ENCODE measurements at regions not wholly inside any gene's neighbourhood (a gene's known extent, or its start where the extent isn't known, plus 50 kb on each side); places are given as distances from the start of the nearest gene placed in this dataset.
"Not testable (repeated sequence)": the region's sequence is repeated elsewhere in the genome, so short reads cannot be mapped to it uniquely, and the experiment has no call there.

DNA sequence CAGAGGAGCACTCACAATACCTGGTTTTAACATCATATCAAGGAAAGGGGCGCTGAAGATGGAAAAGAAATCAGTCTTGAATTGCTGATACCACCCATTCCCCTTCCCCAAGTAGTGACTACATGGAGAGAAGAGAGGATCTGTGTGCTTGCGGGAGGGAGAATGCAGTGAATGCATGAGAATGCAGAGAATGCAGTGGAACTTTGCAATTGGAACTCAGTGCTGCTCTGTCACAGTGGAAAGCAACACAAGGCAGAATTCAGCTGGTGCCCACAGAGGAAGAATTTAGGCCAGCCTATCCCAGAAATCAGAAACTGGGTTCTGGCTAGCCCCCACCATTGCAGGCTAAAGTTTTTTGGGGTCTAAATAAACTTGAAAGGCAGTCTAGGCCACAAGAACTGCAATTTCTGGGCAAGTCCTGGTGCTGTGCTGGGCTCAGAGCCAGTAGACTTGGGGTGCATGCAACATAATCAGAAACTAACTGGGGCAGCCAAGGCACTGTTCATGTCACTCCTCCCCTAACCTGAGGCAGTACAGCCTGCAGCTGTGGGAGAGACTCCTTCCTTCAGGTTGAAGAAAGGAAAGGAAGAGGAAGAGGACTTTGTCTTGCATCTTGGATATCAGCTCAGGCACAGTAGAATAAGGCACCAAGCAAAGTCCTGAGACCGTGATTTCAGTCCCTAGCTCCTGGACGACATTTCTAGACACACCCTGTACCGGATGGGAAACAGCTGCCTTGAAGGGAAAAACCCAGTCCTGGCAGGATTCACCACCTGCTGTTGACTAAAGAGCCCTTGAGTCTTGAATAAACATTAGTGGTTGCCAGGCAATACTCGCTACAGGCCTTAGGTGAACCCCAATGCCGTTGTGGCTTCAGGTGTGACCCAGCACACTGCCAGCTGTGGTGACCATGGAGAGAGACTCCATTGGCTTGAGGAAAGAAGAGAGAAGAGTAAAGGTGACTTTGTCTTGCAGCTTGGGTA is 329.3 kb downstream of the TBL1XR1 start:
- DNase-seq: no peak

- no peak for DNase-seq
These were observed 336.1 kb downstream of the TBL1XR1 start for GRCh38 chr3:176861137-176861536.

DNA sequence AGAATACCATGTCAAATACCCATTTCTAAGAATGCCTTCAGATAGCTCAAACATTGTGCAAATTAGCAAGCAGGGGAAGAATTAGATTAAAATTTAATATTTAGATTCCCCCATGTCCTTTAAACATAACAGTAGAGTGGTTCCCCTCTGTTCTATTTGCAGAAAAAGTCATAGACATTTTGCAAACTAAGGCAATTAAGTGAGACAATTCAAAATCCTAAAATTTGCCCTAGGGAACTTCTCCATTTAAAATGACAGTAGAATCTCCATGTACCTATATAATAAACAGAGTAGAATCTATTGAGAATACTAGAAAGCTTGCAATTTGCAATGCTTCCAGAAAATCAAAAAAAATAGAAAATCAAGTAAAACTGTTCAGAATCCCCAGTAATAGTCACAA is 340.6 kb downstream of the TBL1XR1 start:
- no peak for DNase-seq

- DNase-seq: no peak
These were observed 341.3 kb downstream of the TBL1XR1 start for GRCh38 chr3:176855901-176856486.

GRCh38 chr3:176855213-176855612 is 342.1 kb downstream of the TBL1XR1 start:
- no peak for DNase-seq

DNA sequence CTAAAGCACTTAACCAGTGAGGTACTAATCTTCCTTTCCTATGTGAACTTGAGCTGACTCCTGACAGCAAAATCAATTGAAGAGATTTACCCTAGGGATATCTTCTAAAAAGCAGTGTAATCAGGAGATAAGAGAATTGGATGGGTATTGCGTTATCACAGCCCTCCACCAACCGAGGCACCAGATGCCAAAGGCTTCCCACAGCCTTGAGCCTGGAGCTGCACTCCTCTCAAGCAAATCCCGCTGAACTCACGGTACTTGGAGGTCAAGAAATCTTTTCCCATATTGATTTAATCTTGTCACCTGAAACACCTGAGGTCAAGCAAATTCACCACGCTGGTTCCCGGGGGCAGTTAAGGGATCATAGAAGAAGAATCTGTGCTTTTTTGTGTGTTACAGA is 346.8 kb downstream of the TBL1XR1 start:
- no peak for DNase-seq

DNA sequence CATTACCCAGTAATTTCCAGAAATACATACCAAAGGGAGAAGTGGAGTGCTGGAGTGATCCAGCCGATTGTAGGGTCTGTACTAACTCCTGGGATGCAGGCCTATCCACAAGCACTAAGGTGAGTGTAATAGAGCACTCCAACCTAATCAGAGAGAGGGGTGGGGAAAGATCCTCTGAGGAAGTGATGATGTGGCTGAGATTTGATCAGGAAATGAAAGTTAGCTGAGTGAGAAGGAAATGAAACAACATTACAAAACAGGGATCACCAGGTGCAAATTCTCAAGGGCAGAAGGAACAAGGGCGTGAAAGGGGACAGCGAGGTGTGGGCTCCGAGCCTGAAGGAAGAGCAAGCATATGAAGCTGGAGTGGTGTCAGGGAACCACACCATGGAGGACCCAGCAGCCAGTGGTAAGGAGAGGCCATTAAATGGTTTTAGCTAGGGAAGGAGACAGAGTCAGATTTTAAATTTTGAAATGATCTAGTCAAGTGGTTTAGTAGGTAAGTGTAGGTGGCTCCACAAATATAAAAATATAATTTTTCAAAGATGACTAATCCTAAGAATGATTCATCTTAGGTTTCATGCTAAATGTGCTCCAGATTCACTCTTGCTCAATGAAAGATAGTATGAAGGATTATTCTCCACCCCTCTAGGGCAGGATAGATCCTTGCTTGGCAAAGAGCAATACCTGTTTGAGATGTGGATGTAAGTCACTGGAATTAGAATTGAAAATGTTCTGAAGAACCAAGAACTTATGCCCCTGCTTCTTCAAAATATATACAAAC is 348.7 kb downstream of the TBL1XR1 start:
- DNase-seq: no peak

DNA sequence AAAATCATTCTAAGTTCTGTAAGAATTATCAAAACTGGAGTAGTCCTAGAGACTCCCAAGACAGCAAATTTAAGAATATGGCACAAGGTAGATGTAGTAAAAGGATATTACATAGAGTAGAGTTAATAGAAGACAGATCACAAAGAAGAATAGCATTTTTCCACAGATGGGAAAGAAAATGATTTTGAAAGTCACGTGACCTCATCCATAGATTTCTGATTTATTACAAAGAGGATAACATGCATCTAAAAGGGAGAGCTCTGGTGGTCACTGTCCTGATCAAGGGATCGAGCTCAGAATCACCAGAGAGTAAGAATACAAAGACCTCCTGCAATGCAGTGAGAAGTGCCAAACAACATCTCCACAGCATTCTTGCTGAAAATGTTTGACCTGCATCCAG is 354.4 kb downstream of the TBL1XR1 start:
- DNase-seq: no peak

- DNase-seq: no peak
These were observed 356.5 kb downstream of the TBL1XR1 start for GRCh38 chr3:176840641-176841286.

DNA sequence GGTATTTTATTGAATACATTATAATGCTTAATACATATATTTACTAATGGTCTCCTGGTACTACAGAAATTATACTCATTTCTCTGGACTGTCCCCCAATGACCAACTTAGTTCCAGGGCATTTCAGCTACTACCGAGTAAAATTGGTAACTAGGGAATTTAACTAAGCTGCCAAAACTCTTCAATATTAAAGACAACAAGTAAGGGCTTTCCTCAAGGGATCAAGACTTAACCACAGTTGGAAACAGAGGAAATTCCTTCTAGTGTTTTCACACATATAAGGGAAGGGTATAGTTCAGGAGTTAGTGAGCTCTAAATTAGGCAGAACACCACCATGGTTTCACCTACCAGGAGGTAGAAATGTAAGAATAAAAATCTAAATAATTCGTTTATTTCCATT is 357.4 kb downstream of the TBL1XR1 start:
- no peak for DNase-seq

DNA sequence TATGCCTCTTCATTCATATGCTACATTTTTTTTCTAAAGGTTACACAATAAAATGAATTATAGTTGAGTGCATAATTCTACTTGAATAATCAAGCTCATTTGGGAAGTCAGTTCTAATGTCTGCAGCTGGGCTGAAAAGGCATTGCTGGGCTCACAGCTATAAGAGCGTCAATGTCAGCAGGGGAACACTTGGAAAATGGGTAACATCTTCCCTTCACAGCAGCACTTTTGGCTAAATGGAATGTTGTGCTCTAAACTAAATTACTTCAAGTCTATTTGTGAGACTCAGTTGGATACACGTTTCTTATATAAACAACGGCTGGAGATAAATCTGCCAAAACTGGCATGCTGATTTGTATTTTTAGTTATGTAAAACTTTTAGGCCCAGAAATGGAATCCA is 357.8 kb downstream of the TBL1XR1 start:
- DNase-seq: no peak

DNA sequence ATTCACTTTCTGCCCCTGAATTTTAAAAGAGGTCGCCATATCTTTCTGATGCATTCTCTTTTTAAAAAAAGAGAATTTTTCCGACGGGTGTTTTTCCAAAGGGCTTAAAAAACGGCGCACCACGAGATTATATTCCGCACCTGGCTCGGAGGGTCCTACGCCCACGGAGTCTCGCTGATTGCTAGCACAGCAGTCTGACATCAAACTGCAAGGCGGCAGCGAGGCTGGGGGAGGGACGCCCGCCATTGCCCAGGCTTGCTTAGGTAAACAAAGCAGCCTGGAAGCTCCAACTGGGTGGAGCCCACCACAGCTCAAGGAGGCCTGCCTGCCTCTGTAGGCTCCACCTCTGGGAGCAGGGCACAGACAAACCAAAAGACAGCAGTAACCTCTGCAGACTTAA is 370.0 kb downstream of the TBL1XR1 start:
- DNase-seq: not testable (repeated sequence)

DNA sequence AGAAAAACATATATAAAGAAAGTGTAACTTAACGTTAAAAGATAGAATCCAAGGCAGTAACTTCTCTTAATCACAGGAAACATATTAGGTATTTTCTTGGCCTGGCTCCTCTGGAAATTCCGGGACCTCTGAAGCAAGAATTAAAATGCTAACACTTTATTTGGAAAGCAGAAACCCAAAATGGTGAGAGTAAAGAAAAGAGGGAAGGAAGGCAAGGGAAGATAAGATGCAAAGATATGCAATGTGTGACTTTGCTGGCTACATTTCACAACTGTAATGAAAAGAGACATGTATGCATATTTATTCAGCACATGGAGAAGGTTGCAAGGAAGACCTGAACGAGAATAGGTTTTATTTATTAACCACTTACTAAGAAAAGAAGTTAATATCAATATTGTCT is 372.5 kb downstream of the TBL1XR1 start:
- DNase-seq: no peak

DNA sequence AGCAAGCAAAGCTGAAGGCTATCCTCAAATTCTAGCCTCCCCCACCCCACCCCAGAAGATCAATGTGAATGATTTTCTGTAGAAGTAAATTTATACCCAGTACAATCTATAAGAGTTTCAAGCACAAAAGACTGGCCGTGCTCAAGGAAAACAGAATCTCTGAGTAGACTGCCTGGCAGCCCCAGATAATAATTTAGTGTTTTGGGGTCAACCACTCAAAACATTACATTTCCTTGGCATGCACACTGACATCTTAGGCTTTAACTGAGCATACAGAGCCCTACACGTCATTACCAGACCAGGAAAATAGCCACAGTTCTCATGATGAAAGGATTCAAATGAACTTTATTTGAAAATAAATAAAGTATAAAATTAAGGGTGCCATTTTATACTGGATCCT is 376.5 kb downstream of the TBL1XR1 start:
- no peak for DNase-seq

GRCh38 chr3:176816937-176817336 is 380.3 kb downstream of the TBL1XR1 start:
- no peak for DNase-seq

- DNase-seq: no peak
These were observed 383.0 kb downstream of the TBL1XR1 start for GRCh38 chr3:176814285-176814684.

GRCh38 chr3:176807938-176808337 is 389.3 kb downstream of the TBL1XR1 start:
- DNase-seq: no peak

DNA sequence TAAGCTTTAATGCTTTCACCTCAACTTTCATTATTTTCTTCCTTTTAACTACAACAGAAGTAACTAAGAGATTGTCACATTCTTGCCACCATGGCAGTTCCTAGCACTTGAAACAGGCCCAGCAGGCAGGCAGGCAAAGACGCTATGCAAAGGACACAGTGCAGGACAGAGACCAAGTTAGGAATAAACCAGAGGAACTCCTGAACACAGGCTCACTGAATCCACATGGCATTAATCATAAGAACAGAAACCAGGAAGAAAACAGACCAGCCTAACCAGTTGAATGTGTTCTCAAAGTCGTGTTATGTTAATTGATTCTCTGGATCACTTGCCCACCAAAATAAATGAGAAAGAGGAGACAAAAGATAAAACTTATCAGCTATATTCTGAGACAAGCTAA is 397.6 kb downstream of the TBL1XR1 start:
- DNase-seq: no peak

GRCh38 chr3:176798680-176799079 is 398.6 kb downstream of the TBL1XR1 start:
- DNase-seq: no peak

DNA sequence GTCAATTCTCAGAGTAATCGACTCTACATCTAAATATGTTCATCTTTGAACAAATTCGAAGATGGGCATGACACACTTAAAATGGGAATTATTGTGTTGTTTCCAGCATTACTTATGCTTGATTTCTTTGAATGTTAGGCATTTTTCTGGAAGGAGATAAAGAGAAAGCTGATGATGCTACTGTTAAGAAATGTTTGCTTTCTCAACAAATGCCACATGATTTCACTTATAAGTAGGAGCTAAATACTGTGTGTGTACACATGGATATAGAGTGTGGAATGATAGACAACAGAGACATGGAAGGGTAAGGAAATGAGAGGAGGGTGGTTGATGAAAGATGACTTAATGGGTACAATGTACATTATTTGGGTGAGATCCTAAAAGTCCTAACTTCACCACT is 400.9 kb downstream of the TBL1XR1 start:
- no peak for DNase-seq

DNA sequence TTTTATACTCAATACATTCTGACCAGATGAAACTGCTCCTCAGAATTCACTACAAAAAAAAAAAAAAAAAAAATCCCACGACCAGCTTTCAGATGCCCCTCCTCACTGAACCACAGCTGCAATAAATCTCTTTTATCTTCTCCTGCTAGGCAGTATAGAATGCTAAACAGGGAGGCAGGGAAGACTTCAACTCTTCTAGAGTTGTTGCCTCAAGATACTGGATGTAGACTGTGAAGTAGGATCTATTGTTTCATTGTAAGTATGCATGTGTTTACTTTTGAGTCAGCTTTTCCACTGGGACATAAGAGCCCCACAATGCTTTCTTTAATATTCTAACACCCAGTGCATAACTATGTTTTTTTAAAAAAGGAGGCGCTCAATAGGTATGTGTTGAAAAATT is 401.4 kb downstream of the TBL1XR1 start:
- no peak for DNase-seq

GRCh38 chr3:176794406-176794805 is 402.9 kb downstream of the TBL1XR1 start:
- no peak for DNase-seq

DNA sequence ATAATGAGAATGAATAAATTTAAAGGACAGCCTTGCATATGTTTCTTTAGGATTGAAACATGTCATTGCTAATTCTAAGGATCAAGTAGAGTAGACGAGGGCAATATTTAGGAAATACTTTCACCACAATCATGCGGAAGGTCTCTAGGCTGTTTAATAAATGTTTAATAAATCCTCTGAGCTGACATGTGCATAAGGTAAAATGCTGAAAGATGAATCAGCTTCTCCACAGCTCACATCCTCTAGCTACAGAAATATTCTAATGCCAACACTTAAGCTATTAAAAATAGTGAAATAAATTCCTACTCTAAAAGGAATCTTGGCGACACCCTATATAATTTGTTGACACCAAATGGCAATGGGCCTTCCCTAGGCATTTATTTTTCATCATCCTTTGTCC is 407.3 kb downstream of the TBL1XR1 start:
- DNase-seq: no peak
